GM12891 (cell line): ENCODE measurements at regions not wholly inside any gene's neighbourhood (a gene's known extent, or its start where the extent isn't known, plus 50 kb on each side); places are given as distances from the start of the nearest gene placed in this dataset.

Experiments used
- DNase-seq: peaks from one replicate; pipeline ENCODE4 v3.0.0; 2011; ENCODE audit warnings: low spot score; ENCODE audit not compliant: insufficient read length
- FAIRE-seq: peaks from 2 replicates; lab custom pipeline; 2011; peaks lifted over from hg19 to GRCh38; lab: Jason Lieb, UNC
- PAX5 ChIP-seq: IDR thresholded peaks from 2 replicates; pipeline ENCODE4 v1.6.1; 2011; ENCODE audit warnings: low read length, moderate library complexity, mild to moderate bottlenecking; ENCODE audit not compliant: insufficient read depth, severe bottlenecking
- POLR2A ChIP-seq: IDR thresholded peaks from 2 replicates; pipeline ENCODE4 v1.6.1; 2011; ENCODE audit warnings: low read depth, low read length, control low read depth
- POLR2AphosphoS5 ChIP-seq: IDR thresholded peaks from 2 replicates; pipeline ENCODE4 v1.6.1; 2011; ENCODE audit warnings: low read depth, low read length, control low read depth
- POU2F2 ChIP-seq: IDR thresholded peaks from 2 replicates; pipeline ENCODE4 v1.6.1; 2011; ENCODE audit warnings: low read depth, mild to moderate bottlenecking, control low read depth, low read length, moderate library complexity
- SPI1 ChIP-seq: IDR thresholded peaks from 2 replicates; pipeline ENCODE4 v1.6.1; 2011; ENCODE audit warnings: low read depth, low read length, control low read depth
- TAF1 ChIP-seq: IDR thresholded peaks from 2 replicates; pipeline ENCODE4 v1.6.1; 2011; ENCODE audit warnings: low read depth, low read length, control low read depth

DNA sequence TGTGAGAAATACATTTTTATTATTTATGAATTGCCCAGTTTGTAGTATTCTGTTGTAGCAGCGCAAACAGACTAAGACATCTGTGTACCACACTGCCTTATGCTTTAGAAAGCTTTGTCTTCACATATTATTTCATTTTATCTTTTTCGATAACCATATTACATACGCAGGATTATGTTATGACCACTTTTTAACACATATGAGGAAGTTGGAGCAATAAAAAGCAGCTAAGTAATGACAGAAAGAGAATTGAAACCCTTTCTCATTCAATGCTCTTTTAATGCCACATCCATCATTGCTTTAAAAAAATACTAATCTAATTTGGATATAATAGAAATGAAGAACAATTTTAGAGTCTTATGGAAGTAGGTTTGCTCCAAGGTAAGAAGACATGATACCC, 99.7 kb downstream of the CT47B1 start:
- TF ChIP-seq POLR2AphosphoS5 (no peak), PAX5 (no peak), SPI1 (no peak), POLR2A (no peak), POU2F2 (no peak), TAF1 (no peak)
- FAIRE-seq (peak; percentile 71), DNase-seq (no peak)

DNA sequence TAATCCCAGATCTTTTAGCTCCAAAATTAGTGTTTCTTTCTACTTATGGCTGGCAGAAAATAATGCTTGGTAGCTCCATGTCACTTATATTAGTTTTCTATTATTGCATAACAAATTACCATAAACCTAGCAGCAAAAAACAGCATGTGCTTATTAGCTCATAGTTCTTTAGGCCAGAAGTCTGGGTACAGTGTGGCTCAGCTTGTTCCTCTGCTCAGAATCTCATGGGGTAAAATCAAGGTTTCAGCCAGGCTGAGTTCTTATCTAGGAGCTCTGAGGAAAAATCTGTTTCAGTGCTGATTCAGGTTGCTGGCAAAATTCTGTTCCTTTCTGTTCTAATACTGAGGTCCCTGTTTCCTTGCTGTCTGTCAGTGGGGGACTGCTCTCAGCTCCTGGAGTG, 101.1 kb downstream of the CT47B1 start:
- FAIRE-seq (no peak), DNase-seq (no peak)
- TF ChIP-seq POU2F2 (no peak), PAX5 (no peak), SPI1 (no peak), POLR2AphosphoS5 (no peak), TAF1 (no peak), POLR2A (no peak)

DNA sequence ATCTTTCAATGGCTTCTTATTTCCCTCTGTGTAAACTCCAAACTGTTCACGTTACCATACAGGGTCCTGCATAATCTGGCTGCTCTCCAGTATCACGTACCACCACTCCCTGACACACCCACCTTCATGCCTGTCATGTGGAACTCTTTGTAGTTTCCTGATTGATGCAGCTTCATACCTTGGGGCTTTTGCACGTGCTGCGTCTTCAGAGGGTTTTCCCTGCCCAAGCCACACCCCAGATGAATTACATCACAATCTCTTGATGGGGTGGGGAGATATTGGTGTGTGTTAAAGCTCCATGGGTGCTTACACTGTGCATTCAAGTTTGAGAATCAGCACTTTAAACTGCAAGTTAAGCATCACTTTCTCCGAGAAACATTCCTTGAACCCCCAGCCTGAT, 101.9 kb downstream of the CT47B1 start:
- no peak for DNase-seq

DNA sequence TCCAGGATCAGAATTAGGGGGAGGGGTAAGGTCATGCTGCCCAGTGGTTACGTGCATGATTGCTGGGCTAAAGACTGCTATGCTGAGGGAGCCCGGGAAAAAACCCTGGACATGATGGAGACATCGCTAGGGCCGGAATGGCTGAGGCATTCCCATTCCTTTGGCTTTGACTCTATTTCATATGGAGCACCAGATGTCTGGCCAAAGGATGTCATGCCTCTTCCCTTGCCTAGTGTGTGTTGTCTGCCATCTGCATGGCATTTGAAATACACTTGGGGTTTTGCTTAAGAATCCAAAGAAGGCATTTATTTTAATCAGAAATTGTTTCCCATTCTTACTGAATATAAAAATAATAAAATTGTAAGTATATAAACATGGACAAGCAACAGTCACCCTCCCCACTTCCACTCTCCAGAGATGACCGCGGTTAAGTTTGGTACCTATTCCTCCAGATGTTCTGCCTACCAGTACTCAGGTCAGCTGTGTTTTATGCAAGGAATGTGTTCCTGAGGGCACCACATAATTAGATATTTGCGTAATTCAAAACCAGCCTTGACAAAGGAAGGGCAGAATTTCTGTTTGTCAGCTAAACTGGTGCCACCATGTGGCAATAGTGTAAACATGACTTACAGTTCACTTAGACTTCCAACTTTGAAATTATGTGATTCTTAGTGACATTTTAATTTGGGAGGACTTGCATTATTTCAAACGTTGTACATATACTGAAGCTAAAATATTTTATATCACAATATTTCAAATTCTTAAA, 105.9 kb downstream of the CT47B1 start:
- DNase-seq (no peak), FAIRE-seq (peak; percentile 95)
- TF ChIP-seq POU2F2 (no peak), TAF1 (no peak)

More for the DNA sequence above, 101.9 kb downstream of the CT47B1 start:
- no peak for TF ChIP-seq PAX5
- no peak for TF ChIP-seq POLR2AphosphoS5
- no peak for TF ChIP-seq POLR2A
- TF ChIP-seq POU2F2 = no peak
- no peak for TF ChIP-seq TAF1
- no peak for TF ChIP-seq SPI1
- peak; percentile 13 for FAIRE-seq

DNA sequence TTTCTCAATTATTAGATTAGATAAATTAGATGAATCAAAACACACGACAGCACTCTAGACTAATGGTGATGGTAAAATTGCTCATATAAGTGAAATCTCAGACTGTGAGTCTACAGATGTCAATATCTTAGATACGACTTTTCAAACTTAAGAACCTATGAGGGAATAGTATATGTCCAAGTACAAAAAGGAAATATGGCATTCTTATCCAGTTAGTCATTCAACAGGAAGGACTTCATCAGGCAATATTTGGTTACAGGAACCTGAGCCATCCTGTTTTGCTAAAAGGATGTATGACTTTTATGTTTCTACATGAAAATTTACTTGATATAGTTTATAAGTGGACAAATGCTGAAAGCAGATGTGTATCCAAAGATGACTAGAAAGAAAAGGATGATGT, 107.0 kb downstream of the CT47B1 start:
- FAIRE-seq = no peak
- DNase-seq = no peak
- no peak for TF ChIP-seq POU2F2
- TF ChIP-seq TAF1 = no peak
- TF ChIP-seq POLR2AphosphoS5 = no peak
- TF ChIP-seq POLR2A = no peak
- TF ChIP-seq PAX5 = no peak
- TF ChIP-seq SPI1 = no peak

DNA sequence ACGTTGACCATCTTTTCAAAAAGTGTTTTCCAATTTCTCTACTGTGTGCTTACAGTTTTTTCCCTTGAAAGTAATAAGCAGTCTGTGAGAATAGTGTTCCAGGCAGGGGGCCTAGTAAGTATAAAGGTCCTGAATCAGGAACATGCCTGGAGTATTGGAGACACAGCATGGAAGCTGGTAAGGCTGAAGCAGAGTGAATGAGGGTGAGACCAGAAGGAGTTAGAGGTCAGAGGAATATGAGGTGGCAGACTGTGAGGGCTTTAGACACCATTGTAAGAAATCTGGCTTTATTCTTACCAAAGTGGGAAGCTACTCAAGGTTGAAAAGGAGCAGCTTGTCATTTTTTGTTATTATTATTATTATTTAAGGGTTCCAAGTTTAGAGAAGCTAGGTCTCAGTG, 107.4 kb downstream of the CT47B1 start:
- DNase-seq = no peak
- FAIRE-seq = no peak
- TF ChIP-seq POLR2A (no peak), PAX5 (no peak), POLR2AphosphoS5 (no peak), TAF1 (no peak), POU2F2 (no peak), SPI1 (no peak)

DNA sequence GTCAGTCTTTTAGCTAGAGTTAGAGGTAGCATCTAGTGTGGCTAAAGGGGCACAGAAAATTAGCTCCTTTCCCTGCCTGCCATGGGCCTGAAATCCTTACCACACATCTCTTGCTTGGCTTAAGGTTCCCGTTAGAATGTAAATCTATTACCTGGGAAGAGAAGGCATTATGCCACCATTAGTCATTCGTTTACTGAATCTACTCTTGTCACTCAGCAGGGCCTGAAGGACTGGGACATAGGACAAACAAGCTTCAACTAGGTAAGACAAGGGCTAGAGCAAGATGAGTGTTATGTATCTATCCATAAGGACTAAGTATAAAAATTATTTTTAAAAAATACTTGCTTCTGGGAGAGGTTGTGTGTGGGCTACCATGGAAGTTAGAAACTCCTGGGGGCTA, 112.4 kb downstream of the CT47B1 start:
- TF ChIP-seq POLR2A (no peak), PAX5 (no peak), SPI1 (no peak), POU2F2 (no peak), POLR2AphosphoS5 (no peak), TAF1 (no peak)
- DNase-seq (no peak), FAIRE-seq (peak; percentile 91)

DNA sequence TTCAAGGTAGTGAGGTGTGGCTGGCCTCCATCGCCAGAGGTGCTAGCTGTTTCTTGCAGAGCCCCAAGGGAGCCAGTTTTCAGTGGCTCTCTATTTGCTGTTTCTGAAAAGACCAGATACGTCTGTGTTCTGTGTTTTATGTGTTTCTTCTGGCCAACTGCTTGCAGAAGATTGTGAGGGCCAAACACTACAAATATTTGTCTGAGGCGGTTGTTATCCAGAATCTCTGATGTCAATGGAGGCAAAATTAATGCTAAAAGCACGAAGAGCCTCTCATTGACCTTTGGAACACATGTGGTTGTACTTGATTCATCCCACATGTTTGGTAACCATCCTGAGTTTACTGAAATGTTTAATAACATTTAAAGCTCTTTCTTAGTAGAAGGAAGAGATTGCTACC, 113.9 kb downstream of the CT47B1 start:
- no peak for DNase-seq
- FAIRE-seq = no peak
- TF ChIP-seq TAF1 = no peak
- TF ChIP-seq PAX5 = no peak
- TF ChIP-seq SPI1 = no peak

DNA sequence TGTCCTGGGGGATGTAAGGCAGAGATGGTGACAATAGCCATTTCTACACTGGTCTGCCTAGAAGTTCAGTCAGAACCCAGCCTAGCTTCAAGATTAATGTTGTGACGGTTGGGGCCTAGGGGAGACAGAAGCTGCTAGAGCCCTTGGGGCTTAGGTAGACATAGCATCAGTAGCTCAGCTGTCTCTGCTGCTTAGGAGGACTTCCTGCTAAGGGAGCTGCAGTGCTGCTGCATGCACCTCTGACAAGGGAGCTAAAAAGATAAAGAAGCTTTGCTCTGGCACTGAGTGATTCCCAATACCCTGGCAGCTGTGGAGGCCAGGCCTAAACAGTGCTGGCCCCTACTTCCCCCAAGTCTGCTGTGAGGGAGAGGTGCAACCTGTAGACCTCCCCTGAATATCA, 116.0 kb downstream of the CT47B1 start:
- FAIRE-seq (no peak), DNase-seq (no peak)
- TF ChIP-seq POLR2AphosphoS5 = no peak
- no peak for TF ChIP-seq POU2F2
- no peak for TF ChIP-seq POLR2A
- no peak for TF ChIP-seq SPI1
- TF ChIP-seq PAX5 = no peak
- no peak for TF ChIP-seq TAF1

DNA sequence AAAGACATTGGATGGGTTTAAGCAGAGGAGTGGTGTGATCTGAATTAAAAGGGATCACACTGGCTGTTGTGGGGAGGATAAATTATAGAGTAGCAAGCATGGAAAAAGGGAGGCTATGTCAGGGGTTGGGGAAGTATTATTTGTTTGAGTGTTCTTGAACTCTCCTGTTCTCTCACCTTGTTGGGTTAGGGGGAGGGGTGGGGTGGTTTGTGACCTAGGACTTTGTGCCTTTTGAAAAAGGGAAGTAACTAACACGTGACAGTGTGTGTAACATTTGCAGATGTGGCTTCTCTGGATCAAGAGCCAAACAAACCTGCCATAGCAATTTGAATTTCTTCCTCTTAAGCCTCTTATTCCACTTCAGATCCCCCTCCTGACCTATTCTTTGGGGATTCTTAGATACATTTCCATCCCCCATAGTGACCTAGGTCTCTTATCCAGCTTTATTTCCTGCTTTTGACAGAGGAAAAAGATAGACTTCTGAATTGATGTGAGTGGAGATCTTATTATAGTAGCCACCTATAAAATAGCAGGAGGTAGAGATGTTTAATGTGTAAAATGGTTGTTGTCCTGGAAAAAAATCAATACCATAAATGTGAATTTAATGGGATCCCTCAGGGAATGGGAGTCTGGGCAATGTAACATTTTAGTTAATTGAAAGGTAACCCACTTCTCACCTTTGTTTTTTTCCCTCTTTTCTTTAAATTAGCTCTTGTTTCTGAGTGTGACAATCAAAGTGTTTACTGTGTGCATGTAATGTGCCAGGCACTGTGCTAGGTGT, 120.4 kb downstream of the CT47B1 start:
- DNase-seq = no peak
- no peak for TF ChIP-seq POU2F2
- TF ChIP-seq PAX5 = no peak
- no peak for TF ChIP-seq SPI1
- TF ChIP-seq POLR2AphosphoS5 = no peak
- TF ChIP-seq POLR2A = no peak
- no peak for TF ChIP-seq TAF1
- FAIRE-seq = peak; percentile 87
